ENCODE measurements at regions not wholly inside any gene's neighbourhood (a gene's known extent, or its start where the extent isn't known, plus 50 kb on each side); places are given as distances from the start of the nearest gene placed in this dataset.

DNA sequence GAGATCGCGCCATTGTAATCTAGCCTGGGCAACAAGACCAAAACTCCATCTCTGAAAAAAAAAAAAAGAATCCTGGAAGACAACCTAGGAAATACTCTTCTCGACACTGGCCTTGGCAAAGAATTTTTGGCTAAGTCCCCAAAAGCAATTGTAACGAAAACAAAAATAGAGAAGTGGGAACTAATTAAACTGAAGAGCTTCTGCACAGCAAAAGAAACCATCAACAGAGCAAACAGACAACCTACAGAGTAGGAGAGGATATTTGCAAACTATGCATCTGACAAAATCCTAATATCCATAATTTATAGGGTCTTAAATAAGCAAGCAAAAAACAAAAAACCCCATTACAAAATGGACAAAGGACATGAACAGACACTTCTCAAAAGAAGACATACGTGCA is 76.5 kb upstream of the DUSP21 start:
- intact Hi-C loops (cut with DNase I): no loop called here
- Histone ChIP-seq H3K36me3 (replicated peaks in 1 of 2; ENCODE audit: insufficient read depth in 1 of 2, low read depth in 2 of 2) (no peaks in the 10 kb centered on the region), H3K27ac (no peak overlapping the region), H3K4me1 (no peaks in the 10 kb centered on the region), H3K27me3 (no peaks in the 10 kb centered on the region), H3K4me3 (no peak overlapping the region), H3K9me3 (no peaks in the 10 kb centered on the region)
- no peak for DNase-seq
- 69 to 88% methylated on average over 4 to 5 of the region's 5 CpGs for WGBS, 2 donors
- TF ChIP-seq, protein P1, sequence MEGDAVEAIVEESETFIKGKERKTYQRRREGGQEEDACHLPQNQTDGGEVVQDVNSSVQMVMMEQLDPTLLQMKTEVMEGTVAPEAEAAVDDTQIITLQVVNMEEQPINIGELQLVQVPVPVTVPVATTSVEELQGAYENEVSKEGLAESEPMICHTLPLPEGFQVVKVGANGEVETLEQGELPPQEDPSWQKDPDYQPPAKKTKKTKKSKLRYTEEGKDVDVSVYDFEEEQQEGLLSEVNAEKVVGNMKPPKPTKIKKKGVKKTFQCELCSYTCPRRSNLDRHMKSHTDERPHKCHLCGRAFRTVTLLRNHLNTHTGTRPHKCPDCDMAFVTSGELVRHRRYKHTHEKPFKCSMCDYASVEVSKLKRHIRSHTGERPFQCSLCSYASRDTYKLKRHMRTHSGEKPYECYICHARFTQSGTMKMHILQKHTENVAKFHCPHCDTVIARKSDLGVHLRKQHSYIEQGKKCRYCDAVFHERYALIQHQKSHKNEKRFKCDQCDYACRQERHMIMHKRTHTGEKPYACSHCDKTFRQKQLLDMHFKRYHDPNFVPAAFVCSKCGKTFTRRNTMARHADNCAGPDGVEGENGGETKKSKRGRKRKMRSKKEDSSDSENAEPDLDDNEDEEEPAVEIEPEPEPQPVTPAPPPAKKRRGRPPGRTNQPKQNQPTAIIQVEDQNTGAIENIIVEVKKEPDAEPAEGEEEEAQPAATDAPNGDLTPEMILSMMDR (IDR thresholded peaks at IDR 0.05): no peak
- TF ChIP-seq POLR2A (IDR thresholded peaks at IDR 0.05): no peak
- no peak for ATAC-seq

- TF ChIP-seq, protein P1 (IDR thresholded peaks at IDR 0.05): no peak
- TF ChIP-seq POLR2A (IDR thresholded peaks at IDR 0.05): no peak
- DNase-seq (no peak), ATAC-seq (no peak)
- 71 to 100% methylated on average over 2 of the region's 2 CpGs for WGBS, 2 donors
- Histone ChIP-seq H3K27ac (no peak overlapping the region), H3K4me1 (no peaks in the 10 kb centered on the region), H3K36me3 (replicated peaks in 1 of 2; ENCODE audit: insufficient read depth in 1 of 2, low read depth in 2 of 2) (no peaks in the 10 kb centered on the region), H3K9me3 (no peaks in the 10 kb centered on the region), H3K27me3 (no peaks in the 10 kb centered on the region), H3K4me3 (no peak overlapping the region)
- intact Hi-C loops (cut with DNase I): no loop called here
Measured at GRCh38 chrX:44765556-44765955, 78.3 kb upstream of the DUSP21 start.

DNA sequence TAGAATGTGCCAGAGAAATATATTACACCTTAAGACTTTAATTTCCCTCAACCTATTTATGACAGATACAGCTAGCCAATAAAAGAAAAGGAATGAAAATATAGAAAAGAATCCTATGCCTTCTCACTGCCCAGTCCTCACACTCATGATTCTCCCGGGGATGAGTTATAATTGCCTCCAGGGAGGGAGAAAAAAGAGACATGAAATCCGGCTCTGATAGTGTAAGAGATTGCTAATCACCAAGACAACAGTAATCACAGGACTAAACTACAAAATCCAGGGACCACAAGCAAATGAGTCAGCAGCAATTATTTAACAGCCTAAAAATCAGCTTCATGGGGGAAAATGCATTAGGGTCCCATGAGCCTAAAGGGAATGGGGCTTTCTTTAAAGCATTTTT is 95.9 kb upstream of the DUSP21 start:
- no peak for ATAC-seq
- H3K27me3 ChIP-seq: no peaks in the 10 kb centered on the region
- no peaks in the 10 kb centered on the region for H3K4me1 ChIP-seq
- H3K36me3 ChIP-seq (replicated peaks in 1 of 2; ENCODE audit: insufficient read depth in 1 of 2, low read depth in 2 of 2): no peaks in the 10 kb centered on the region
- 23 to 37% methylated on average over 2 of the region's 2 CpGs for WGBS, 2 donors
- TF ChIP-seq, protein P1 (IDR thresholded peaks at IDR 0.05): no peak
- TF ChIP-seq POLR2A (IDR thresholded peaks at IDR 0.05): no peak
- intact Hi-C loops (cut with DNase I): no loop called here
- H3K9me3 ChIP-seq: no peaks in the 10 kb centered on the region
- no peak for DNase-seq
- H3K27ac ChIP-seq: no peak overlapping the region
- H3K4me3 ChIP-seq: no peak overlapping the region

- TF ChIP-seq POLR2A (IDR thresholded peaks at IDR 0.05): no peak
- TF ChIP-seq, protein P1 (IDR thresholded peaks at IDR 0.05): no peak
- intact Hi-C loops (cut with DNase I): no loop called here
- H3K27me3 ChIP-seq: no peaks in the 10 kb centered on the region
- no peak overlapping the region for H3K4me3 ChIP-seq
- no peaks in the 10 kb centered on the region for H3K4me1 ChIP-seq
- H3K9me3 ChIP-seq: no peaks in the 10 kb centered on the region
- no peak overlapping the region for H3K27ac ChIP-seq
- ATAC-seq (no peak), DNase-seq (no peak)
- 79 to 84% methylated on average over 2 of the region's 2 CpGs for WGBS, 2 donors
- no peaks in the 10 kb centered on the region for H3K36me3 ChIP-seq (replicated peaks in 1 of 2; ENCODE audit: insufficient read depth in 1 of 2, low read depth in 2 of 2)
Measured at GRCh38 chrX:44747317-44747716, 96.5 kb upstream of the DUSP21 start.

- ATAC-seq (no peak), DNase-seq (no peak)
- intact Hi-C loops (cut with DNase I): no loop called here
- no peaks in the 10 kb centered on the region for H3K9me3 ChIP-seq
- H3K27ac ChIP-seq: no peak overlapping the region
- 74 to 77% methylated on average over 3 of the region's 3 CpGs for WGBS, 2 donors
- TF ChIP-seq, protein P1 (IDR thresholded peaks at IDR 0.05): no peak
- TF ChIP-seq POLR2A (IDR thresholded peaks at IDR 0.05): no peak
- no peaks in the 10 kb centered on the region for H3K36me3 ChIP-seq (replicated peaks in 1 of 2; ENCODE audit: insufficient read depth in 1 of 2, low read depth in 2 of 2)
- no peaks in the 10 kb centered on the region for H3K4me1 ChIP-seq
- H3K4me3 ChIP-seq: no peak overlapping the region
- H3K27me3 ChIP-seq: no peaks in the 10 kb centered on the region
Measured at GRCh38 chrX:44744799-44745198, 99.0 kb upstream of the DUSP21 start.

All from body of pancreas (tissue), 4 donors.